HK-2 (cell line): ENCODE measurements at regions not wholly inside any gene's neighbourhood (a gene's known extent, or its start where the extent isn't known, plus 50 kb on each side); places are given as distances from the start of the nearest gene placed in this dataset.

Experiments used
- DNase-seq: peaks from one replicate; pipeline ENCODE4 v3.0.0-alpha.2; 2018; ENCODE audit not compliant: unreplicated experiment

GRCh38 chr2:125857971-125858794, 797.8 kb upstream of the GYPC start:
- DNase-seq: no peak

- no peak for DNase-seq
Measured at GRCh38 chr2:125861461-125861860, 794.5 kb upstream of the GYPC start.

GRCh38 chr2:125867908-125868307, 788.0 kb upstream of the GYPC start:
- DNase-seq: no peak

- no peak for DNase-seq
Measured at GRCh38 chr2:125870264-125870663, 785.7 kb upstream of the GYPC start.

GRCh38 chr2:125870746-125871145, 785.2 kb upstream of the GYPC start:
- DNase-seq: no peak

GRCh38 chr2:125874564-125874963, 781.4 kb upstream of the GYPC start:
- DNase-seq: no peak

GRCh38 chr2:125885340-125885739, 770.6 kb upstream of the GYPC start:
- no peak for DNase-seq

- no peak for DNase-seq
Measured at GRCh38 chr2:125886153-125886552, 769.8 kb upstream of the GYPC start.

GRCh38 chr2:125901278-125901677, 754.7 kb upstream of the GYPC start:
- no peak for DNase-seq

- DNase-seq: no peak
Measured at GRCh38 chr2:125925891-125926546, 729.9 kb upstream of the GYPC start.

- no peak for DNase-seq
Measured at GRCh38 chr2:125935559-125935958, 720.4 kb upstream of the GYPC start.

GRCh38 chr2:125942585-125943424, 713.2 kb upstream of the GYPC start:
- no peak for DNase-seq

- DNase-seq: no peak
Measured at GRCh38 chr2:125959047-125959446, 696.9 kb upstream of the GYPC start.

GRCh38 chr2:125961739-125962138, 694.2 kb upstream of the GYPC start:
- no peak for DNase-seq

- DNase-seq: no peak
Measured at GRCh38 chr2:125979886-125980285, 676.1 kb upstream of the GYPC start.

GRCh38 chr2:125983364-125983763, 672.6 kb upstream of the GYPC start:
- DNase-seq: no peak

GRCh38 chr2:126029316-126029715, 626.6 kb upstream of the GYPC start:
- no peak for DNase-seq

GRCh38 chr2:126038861-126039260, 617.1 kb upstream of the GYPC start:
- DNase-seq: no peak

GRCh38 chr2:126041391-126042047, 614.4 kb upstream of the GYPC start:
- DNase-seq: no peak

- DNase-seq: no peak
Measured at GRCh38 chr2:126042089-126042488, 613.9 kb upstream of the GYPC start.

GRCh38 chr2:126048719-126049118, 607.2 kb upstream of the GYPC start:
- no peak for DNase-seq

- DNase-seq: no peak
Measured at GRCh38 chr2:126049461-126049860, 606.5 kb upstream of the GYPC start.
